GM10248 (cell line): ENCODE measurements at regions not wholly inside any gene's neighbourhood (a gene's known extent, or its start where the extent isn't known, plus 50 kb on each side); places are given as distances from the start of the nearest gene placed in this dataset.

Experiments
- CTCF ChIA-PET: fragments of 300-600 bp; sonication (Branson Sonifier 250); formaldehyde crosslinking; extraction: SDS; loops from one replicate; lab custom pipeline; 2021; ENCODE audit warnings: antibody characterized with exemption; lab: Yijun Ruan, JAX
- POLR2A ChIA-PET: fragments of 350-650 bp; sonication (Branson Sonifier 250); formaldehyde crosslinking; extraction: SDS; loops from one replicate; lab custom pipeline; 2020; ENCODE audit warnings: antibody characterized with exemption; lab: Yijun Ruan, JAX
- DNase-seq: peaks from one replicate; pipeline ENCODE4 v3.0.0; 2012; ENCODE audit errors: extremely low spot score
- TF ChIP-seq, protein P1 (sequence below): IDR thresholded peaks from 2 replicates; pipeline ENCODE4 v1.5.1; 2012; ENCODE audit warnings: mild to moderate bottlenecking, low read depth; ENCODE audit errors: extremely low read depth, missing control alignments, control extremely low read depth

- ChIA-PET CTCF (no interaction called here), POLR2A (no interaction called here)
- no peak for DNase-seq
- TF ChIP-seq, protein P1, sequence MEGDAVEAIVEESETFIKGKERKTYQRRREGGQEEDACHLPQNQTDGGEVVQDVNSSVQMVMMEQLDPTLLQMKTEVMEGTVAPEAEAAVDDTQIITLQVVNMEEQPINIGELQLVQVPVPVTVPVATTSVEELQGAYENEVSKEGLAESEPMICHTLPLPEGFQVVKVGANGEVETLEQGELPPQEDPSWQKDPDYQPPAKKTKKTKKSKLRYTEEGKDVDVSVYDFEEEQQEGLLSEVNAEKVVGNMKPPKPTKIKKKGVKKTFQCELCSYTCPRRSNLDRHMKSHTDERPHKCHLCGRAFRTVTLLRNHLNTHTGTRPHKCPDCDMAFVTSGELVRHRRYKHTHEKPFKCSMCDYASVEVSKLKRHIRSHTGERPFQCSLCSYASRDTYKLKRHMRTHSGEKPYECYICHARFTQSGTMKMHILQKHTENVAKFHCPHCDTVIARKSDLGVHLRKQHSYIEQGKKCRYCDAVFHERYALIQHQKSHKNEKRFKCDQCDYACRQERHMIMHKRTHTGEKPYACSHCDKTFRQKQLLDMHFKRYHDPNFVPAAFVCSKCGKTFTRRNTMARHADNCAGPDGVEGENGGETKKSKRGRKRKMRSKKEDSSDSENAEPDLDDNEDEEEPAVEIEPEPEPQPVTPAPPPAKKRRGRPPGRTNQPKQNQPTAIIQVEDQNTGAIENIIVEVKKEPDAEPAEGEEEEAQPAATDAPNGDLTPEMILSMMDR, result no peak
Measured at GRCh38 chr7:54964136-54964535, 54.7 kb upstream of the EGFR start.

- ChIA-PET POLR2A (no interaction called here), CTCF (interaction anchor here (1.1 to 1.6 kb wide), 2 partner anchors 21 to 29 kb away, joined by 3 to 5 read pairs; no protein-coding TSS in a partner anchor)
- no peak for DNase-seq
- TF ChIP-seq, protein P1, result no peak
Measured at GRCh38 chr7:54967377-54967776, 51.4 kb upstream of the EGFR start.

GRCh38 chr7:54968018-54968417 lies 50.8 kb upstream of the EGFR start:
- TF ChIP-seq, protein P1, result no peak
- ChIA-PET POLR2A (no interaction called here), CTCF (no interaction called here)
- DNase-seq, result no peak
